ACC112 (cell line): ENCODE measurements at regions not wholly inside any gene's neighbourhood (a gene's known extent, or its start where the extent isn't known, plus 50 kb on each side); places are given as distances from the start of the nearest gene placed in this dataset.
A peak's percentile ranks its signal among the peaks of the same experiment; 100 is the strongest.

Experiments
- H2AFZ ChIP-seq: fragments of 200-600 bp; sonication (generic); one replicate; pipeline ENCODE4 v1.6.0; 2017; ENCODE audit warnings: antibody characterized with exemption, low read length; ENCODE audit not compliant: unreplicated experiment
- H3K27ac ChIP-seq: fragments of 200-600 bp; sonication (generic); 2 replicates; pipeline ENCODE4 v1.5.1; 2014; ENCODE audit warnings: low read depth, mild to moderate bottlenecking, antibody characterized with exemption, low read length, moderate library complexity
- H3K27me3 ChIP-seq: fragments of 200-600 bp; sonication (generic); 2 replicates; pipeline ENCODE4 v1.6.1; 2014; ENCODE audit warnings: mild to moderate bottlenecking, antibody characterized with exemption, low read length, moderate library complexity, mixed read lengths; ENCODE audit not compliant: insufficient read depth
- H3K36me3 ChIP-seq: fragments of 200-600 bp; sonication (generic); 2 replicates; pipeline ENCODE4 v1.6.1; 2016; ENCODE audit warnings: mild to moderate bottlenecking, antibody characterized with exemption, low read length, moderate library complexity, mixed read lengths; ENCODE audit not compliant: insufficient read depth
- H3K4me1 ChIP-seq: fragments of 200-600 bp; sonication (generic); one replicate; pipeline ENCODE4 v1.6.1; 2016; ENCODE audit warnings: low read length, mixed read lengths; ENCODE audit not compliant: insufficient read depth, unreplicated experiment, control insufficient read depth
- H3K4me3 ChIP-seq: fragments of 200-600 bp; sonication (generic); 2 replicates; pipeline ENCODE4 v1.5.1; 2014; ENCODE audit warnings: mild to moderate bottlenecking, low read depth, low read length
- H3K79me2 ChIP-seq: fragments of 200-600 bp; sonication (generic); one replicate; pipeline ENCODE4 v1.6.0; 2016; ENCODE audit warnings: low read length; ENCODE audit not compliant: control insufficient read depth, unreplicated experiment, insufficient read depth

- Histone ChIP-seq H3K79me2 (no peaks in the 10 kb centered on the region), H3K4me1 (no peaks in the 10 kb centered on the region), H3K27me3 (no peaks in the 10 kb centered on the region), H3K36me3 (no peaks in the 10 kb centered on the region), H3K27ac (no peak overlapping the region), H3K4me3 (no peak overlapping the region), H2AFZ (no peak overlapping the region)
These were observed 214.5 kb downstream of the HS3ST3A1 start for GRCh38 chr17:13387236-13387635.

GRCh38 chr17:13385481-13385911, 216.2 kb downstream of the HS3ST3A1 start:
- Histone ChIP-seq H3K79me2 (no peaks in the 10 kb centered on the region), H3K4me1 (no peaks in the 10 kb centered on the region), H3K27ac (no peak overlapping the region), H3K4me3 (no peak overlapping the region), H3K27me3 (no peaks in the 10 kb centered on the region), H2AFZ (no peak overlapping the region), H3K36me3 (no peaks in the 10 kb centered on the region)

- Histone ChIP-seq H3K36me3 (no peaks in the 10 kb centered on the region), H3K27ac (no peak overlapping the region), H2AFZ (no peak overlapping the region)
These were observed 217.1 kb downstream of the HS3ST3A1 start for GRCh38 chr17:13384626-13385025.

GRCh38 chr17:13378361-13378760, 223.4 kb downstream of the HS3ST3A1 start:
- H2AFZ ChIP-seq: no peak overlapping the region
- no peaks in the 10 kb centered on the region for H3K36me3 ChIP-seq
- H3K27me3 ChIP-seq: no peaks in the 10 kb centered on the region
- H3K4me3 ChIP-seq: no peak overlapping the region
- H3K4me1 ChIP-seq: no peaks in the 10 kb centered on the region
- no peak overlapping the region for H3K27ac ChIP-seq
- no peaks in the 10 kb centered on the region for H3K79me2 ChIP-seq

More at GRCh38 chr17:13384626-13385025, 217.1 kb downstream of the HS3ST3A1 start:
- H3K4me3 ChIP-seq: no peak overlapping the region
- H3K79me2 ChIP-seq: no peaks in the 10 kb centered on the region
- H3K27me3 ChIP-seq: no peaks in the 10 kb centered on the region
- no peaks in the 10 kb centered on the region for H3K4me1 ChIP-seq

- Histone ChIP-seq H3K27me3 (no peaks in the 10 kb centered on the region), H3K4me3 (no peak overlapping the region), H2AFZ (peak overlapping the region; percentile 29), H3K27ac (no peak overlapping the region), H3K4me1 (no peaks in the 10 kb centered on the region), H3K79me2 (no peaks in the 10 kb centered on the region), H3K36me3 (no peaks in the 10 kb centered on the region)
These were observed 227.3 kb downstream of the HS3ST3A1 start for GRCh38 chr17:13374203-13375143.

GRCh38 chr17:13372432-13372831, 229.3 kb downstream of the HS3ST3A1 start:
- H3K4me1 ChIP-seq: no peaks in the 10 kb centered on the region
- H2AFZ ChIP-seq: no peak overlapping the region
- H3K79me2 ChIP-seq: no peaks in the 10 kb centered on the region
- H3K36me3 ChIP-seq: no peaks in the 10 kb centered on the region
- no peaks in the 10 kb centered on the region for H3K27me3 ChIP-seq
- H3K27ac ChIP-seq: no peak overlapping the region
- no peak overlapping the region for H3K4me3 ChIP-seq

- Histone ChIP-seq H3K4me1 (peaks cover 25% of the 10 kb centered on the region), H2AFZ (no peak overlapping the region), H3K36me3 (no peaks in the 10 kb centered on the region), H3K79me2 (no peaks in the 10 kb centered on the region), H3K27ac (no peak overlapping the region), H3K27me3 (no peaks in the 10 kb centered on the region), H3K4me3 (no peak overlapping the region)
These were observed 234.6 kb downstream of the HS3ST3A1 start for GRCh38 chr17:13367154-13367553.

- peaks cover 26% of the 10 kb centered on the region for H3K4me1 ChIP-seq
These were observed 236.4 kb downstream of the HS3ST3A1 start for GRCh38 chr17:13365331-13365730.

GRCh38 chr17:13363771-13364170, 238.0 kb downstream of the HS3ST3A1 start:
- H2AFZ ChIP-seq: peak overlapping the region; percentile 35
- H3K36me3 ChIP-seq: no peaks in the 10 kb centered on the region
- H3K27ac ChIP-seq: no peak overlapping the region
- H3K4me3 ChIP-seq: no peak overlapping the region
- no peaks in the 10 kb centered on the region for H3K27me3 ChIP-seq
- no peaks in the 10 kb centered on the region for H3K79me2 ChIP-seq
- peaks cover 26% of the 10 kb centered on the region for H3K4me1 ChIP-seq

More at GRCh38 chr17:13365331-13365730, 236.4 kb downstream of the HS3ST3A1 start:
- H2AFZ ChIP-seq: peak overlapping the region; percentile 44
- no peaks in the 10 kb centered on the region for H3K27me3 ChIP-seq
- peak overlapping the region; percentile 7 for H3K27ac ChIP-seq
- H3K4me3 ChIP-seq: no peak overlapping the region
- no peaks in the 10 kb centered on the region for H3K36me3 ChIP-seq
- H3K79me2 ChIP-seq: no peaks in the 10 kb centered on the region

- Histone ChIP-seq H3K79me2 (no peaks in the 10 kb centered on the region), H3K36me3 (no peaks in the 10 kb centered on the region), H3K4me3 (peak overlapping the region; percentile 77), H2AFZ (peak overlapping the region; percentile 62), H3K4me1 (peaks cover 26% of the 10 kb centered on the region), H3K27ac (peak overlapping the region; percentile 74), H3K27me3 (no peaks in the 10 kb centered on the region)
These were observed 239.2 kb downstream of the HS3ST3A1 start for GRCh38 chr17:13362341-13363122.
